GM12891 (cell line): ENCODE measurements at regions not wholly inside any gene's neighbourhood (a gene's known extent, or its start where the extent isn't known, plus 50 kb on each side); places are given as distances from the start of the nearest gene placed in this dataset.

Experiments used
- DNase-seq: peaks from one replicate; pipeline ENCODE4 v3.0.0; 2011; ENCODE audit warnings: low spot score; ENCODE audit not compliant: insufficient read length
- FAIRE-seq: peaks from 2 replicates; lab custom pipeline; 2011; peaks lifted over from hg19 to GRCh38; lab: Jason Lieb, UNC
- PAX5 ChIP-seq: IDR thresholded peaks from 2 replicates; pipeline ENCODE4 v1.6.1; 2011; ENCODE audit warnings: low read length, moderate library complexity, mild to moderate bottlenecking; ENCODE audit not compliant: insufficient read depth, severe bottlenecking
- POLR2A ChIP-seq: IDR thresholded peaks from 2 replicates; pipeline ENCODE4 v1.6.1; 2011; ENCODE audit warnings: low read depth, low read length, control low read depth
- POLR2AphosphoS5 ChIP-seq: IDR thresholded peaks from 2 replicates; pipeline ENCODE4 v1.6.1; 2011; ENCODE audit warnings: low read depth, low read length, control low read depth
- POU2F2 ChIP-seq: IDR thresholded peaks from 2 replicates; pipeline ENCODE4 v1.6.1; 2011; ENCODE audit warnings: low read depth, mild to moderate bottlenecking, control low read depth, low read length, moderate library complexity
- SPI1 ChIP-seq: IDR thresholded peaks from 2 replicates; pipeline ENCODE4 v1.6.1; 2011; ENCODE audit warnings: low read depth, low read length, control low read depth
- TAF1 ChIP-seq: IDR thresholded peaks from 2 replicates; pipeline ENCODE4 v1.6.1; 2011; ENCODE audit warnings: low read depth, low read length, control low read depth

DNA sequence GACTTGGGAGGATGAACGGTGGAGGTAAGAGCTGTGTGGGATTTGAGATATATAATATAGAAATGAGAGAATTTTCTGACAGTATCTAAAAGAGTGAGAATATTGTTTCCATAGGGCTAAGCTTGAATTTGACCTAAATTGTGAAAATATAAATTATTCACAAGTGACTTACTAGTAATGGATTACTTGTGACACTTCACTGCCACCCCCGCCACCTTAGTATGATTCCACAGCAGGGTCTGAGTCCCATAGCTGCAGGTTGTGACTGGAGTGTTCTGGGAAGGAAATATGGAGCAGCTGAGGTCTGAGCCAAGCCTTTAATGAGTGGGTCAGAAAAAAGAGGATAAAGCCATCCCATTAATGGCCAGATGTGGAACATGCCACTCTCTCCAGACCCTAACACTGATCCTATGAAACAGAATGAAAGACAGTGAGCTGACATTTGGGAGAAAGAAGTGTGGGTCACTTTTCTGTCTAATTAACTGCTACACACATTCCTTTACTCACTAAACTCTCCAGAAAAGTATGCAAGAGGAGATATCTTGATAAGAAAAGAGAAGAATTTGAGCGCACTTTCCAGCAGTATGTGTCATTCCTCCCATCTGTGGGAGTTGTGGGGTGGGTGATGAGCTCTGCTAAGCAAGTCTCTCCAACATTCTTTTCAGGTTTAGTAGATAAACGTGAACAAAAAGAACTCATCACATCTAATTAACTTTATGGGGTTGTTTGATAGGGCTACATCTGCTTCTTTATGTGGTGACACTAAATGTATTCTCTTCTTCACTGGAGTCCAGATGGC is 1193.4 kb downstream of the SORCS3 start:
- FAIRE-seq (no peak), DNase-seq (no peak)
- TF ChIP-seq TAF1 = no peak
- no peak for TF ChIP-seq PAX5
- no peak for TF ChIP-seq SPI1
- no peak for TF ChIP-seq POU2F2
- TF ChIP-seq POLR2AphosphoS5 = no peak
- no peak for TF ChIP-seq POLR2A

GRCh38 chr10:105827133-105827532 is 1186.0 kb downstream of the SORCS3 start:
- TF ChIP-seq SPI1 (peak; percentile 86), PAX5 (no peak)
- FAIRE-seq = no peak
- DNase-seq = no peak

GRCh38 chr10:105807935-105808587 is 1167.0 kb downstream of the SORCS3 start:
- DNase-seq = no peak
- no peak for FAIRE-seq
- TF ChIP-seq POLR2AphosphoS5 = no peak
- TF ChIP-seq POLR2A = no peak
- TF ChIP-seq TAF1 = no peak
- no peak for TF ChIP-seq SPI1
- no peak for TF ChIP-seq POU2F2
- TF ChIP-seq PAX5 = no peak

- FAIRE-seq = no peak
- DNase-seq = no peak
- no peak for TF ChIP-seq SPI1
- no peak for TF ChIP-seq POLR2AphosphoS5
- no peak for TF ChIP-seq PAX5
Observed at GRCh38 chr10:105803206-105803605, 1162.1 kb downstream of the SORCS3 start.

DNA sequence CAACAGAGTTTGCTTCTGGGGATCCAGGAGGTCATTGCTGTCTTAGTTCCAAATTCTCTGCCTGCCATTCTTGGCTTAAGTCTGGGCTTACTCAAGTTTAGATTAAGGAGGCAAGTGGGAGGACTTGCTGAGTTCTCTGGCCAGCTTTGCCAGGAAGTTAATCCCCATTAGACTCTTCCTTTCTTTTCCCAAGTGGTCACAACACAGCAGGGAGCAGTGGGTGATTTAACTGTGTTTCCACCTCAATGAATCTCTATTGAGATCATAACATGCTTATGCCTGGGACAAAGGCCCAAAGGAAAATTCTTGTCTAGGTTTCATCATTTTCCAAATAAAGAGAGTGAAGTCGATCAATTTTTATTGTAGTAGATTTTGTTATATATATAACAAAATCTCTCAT is 1159.6 kb downstream of the SORCS3 start:
- DNase-seq = no peak
- no peak for FAIRE-seq
- TF ChIP-seq POLR2AphosphoS5 (no peak), POU2F2 (no peak), TAF1 (no peak), PAX5 (no peak), POLR2A (no peak), SPI1 (no peak)

DNA sequence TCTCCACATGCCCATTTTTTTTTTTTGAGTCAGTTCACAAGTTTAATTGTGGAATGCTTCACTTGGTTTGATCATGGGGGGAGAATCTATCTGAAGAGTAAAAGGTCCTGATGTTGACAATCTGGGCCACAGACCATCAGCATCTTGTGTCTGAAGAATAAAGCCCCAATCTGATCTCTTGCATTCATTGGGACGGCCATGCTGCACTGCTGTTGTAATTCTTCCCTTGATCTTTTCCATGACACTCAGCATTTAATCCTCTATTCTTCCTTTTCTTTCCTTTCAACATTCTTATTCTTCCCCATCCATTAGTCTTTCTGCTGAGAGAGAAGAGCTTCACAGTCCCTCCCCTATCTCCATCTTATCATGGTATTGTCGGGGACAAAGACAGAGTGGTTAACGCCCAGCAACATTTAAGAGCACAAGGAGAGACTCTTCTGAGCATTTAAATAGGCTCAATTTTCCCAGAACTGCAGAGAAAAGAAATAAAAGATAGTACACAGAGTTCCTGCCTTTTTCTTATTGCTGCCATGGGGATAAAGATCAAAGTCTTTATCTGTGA is 1157.3 kb downstream of the SORCS3 start:
- TF ChIP-seq POU2F2 (no peak), TAF1 (no peak), PAX5 (no peak), SPI1 (no peak), POLR2A (no peak), POLR2AphosphoS5 (no peak)
- no peak for DNase-seq
- FAIRE-seq = no peak

- no peak for FAIRE-seq
- DNase-seq = peak; percentile 2
- TF ChIP-seq POLR2A (no peak), SPI1 (no peak), POU2F2 (no peak), PAX5 (no peak), POLR2AphosphoS5 (no peak), TAF1 (no peak)
Observed at GRCh38 chr10:105797234-105797890, 1156.3 kb downstream of the SORCS3 start.

GRCh38 chr10:105793071-105793470 is 1152.0 kb downstream of the SORCS3 start:
- DNase-seq = no peak
- FAIRE-seq = no peak
- no peak for TF ChIP-seq POLR2A
- no peak for TF ChIP-seq TAF1
- no peak for TF ChIP-seq SPI1
- no peak for TF ChIP-seq PAX5
- TF ChIP-seq POU2F2 = no peak
- no peak for TF ChIP-seq POLR2AphosphoS5

DNA sequence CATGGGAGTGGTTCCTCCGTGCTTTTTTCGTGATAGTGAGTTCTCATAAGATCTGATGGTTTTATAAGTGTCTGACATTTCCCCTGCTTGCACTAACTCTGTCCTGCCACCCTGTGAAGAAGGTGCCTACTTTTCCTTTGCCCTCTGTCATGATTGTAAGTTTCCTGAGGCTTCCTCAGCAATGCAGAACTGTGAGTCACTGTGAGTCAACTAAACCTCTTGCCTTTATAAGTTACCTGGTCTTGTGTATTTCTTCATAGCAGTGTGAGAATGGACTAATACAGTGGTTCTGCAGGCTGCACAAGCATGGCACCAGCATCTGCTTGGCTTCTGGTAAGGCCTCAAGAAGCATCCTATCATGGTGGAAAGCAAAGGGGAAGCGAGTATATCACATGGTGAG is 1144.6 kb downstream of the SORCS3 start:
- no peak for FAIRE-seq
- DNase-seq = no peak
- TF ChIP-seq POU2F2 (no peak), POLR2AphosphoS5 (no peak), POLR2A (no peak)

DNA sequence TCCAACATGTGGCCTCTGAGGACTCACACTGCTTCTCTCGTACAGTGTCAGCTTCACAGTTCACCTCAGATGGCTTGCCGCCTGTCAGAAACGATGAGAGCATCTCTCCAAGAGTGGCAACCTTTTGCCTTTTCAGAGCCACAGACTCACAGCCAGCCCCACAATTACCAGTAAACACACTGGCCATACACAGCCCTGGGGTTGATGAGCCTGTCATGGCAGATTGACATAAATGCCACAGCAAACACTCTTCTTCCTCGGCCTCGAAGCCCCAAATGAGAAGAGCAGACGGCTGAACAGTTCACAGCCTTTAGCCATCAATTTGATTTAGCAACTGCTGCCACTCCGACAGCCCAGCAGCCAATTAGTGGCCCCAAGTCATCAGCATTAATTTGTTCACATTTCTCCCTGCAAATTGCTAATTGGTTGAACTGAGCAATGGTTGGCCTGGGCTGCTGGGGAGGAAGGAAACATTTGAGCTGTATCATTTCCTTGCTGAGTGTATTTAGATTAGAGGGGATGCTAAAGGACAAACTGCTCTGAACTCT is 1142.9 kb downstream of the SORCS3 start:
- FAIRE-seq (no peak), DNase-seq (no peak)
- no peak for TF ChIP-seq TAF1
- no peak for TF ChIP-seq PAX5
- no peak for TF ChIP-seq SPI1
- TF ChIP-seq POLR2AphosphoS5 = no peak
- no peak for TF ChIP-seq POU2F2
- no peak for TF ChIP-seq POLR2A

DNA sequence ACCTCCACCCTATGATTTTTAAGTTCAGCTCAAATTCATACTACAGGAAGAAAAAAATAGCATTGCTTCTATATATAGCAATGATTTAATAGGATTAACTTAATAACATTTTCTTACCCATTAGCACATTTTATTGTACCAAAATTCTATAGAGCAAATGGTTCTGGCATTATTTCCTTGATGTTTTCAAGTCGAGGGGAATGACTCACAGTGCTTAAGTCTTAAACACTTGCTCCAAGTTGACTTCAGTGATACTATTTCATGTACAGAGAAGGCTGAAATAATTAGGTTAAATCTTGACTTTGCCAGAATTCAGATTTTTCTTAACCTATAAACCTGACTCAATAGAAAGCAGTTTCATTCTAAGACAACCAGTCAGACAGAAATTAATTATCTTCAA is 1133.8 kb downstream of the SORCS3 start:
- FAIRE-seq (no peak), DNase-seq (no peak)
- TF ChIP-seq PAX5 (no peak), POLR2AphosphoS5 (no peak), POU2F2 (no peak), TAF1 (no peak), POLR2A (no peak), SPI1 (no peak)
